PC-9 (cell line): ENCODE measurements at regions not wholly inside any gene's neighbourhood (a gene's known extent, or its start where the extent isn't known, plus 50 kb on each side); places are given as distances from the start of the nearest gene placed in this dataset.

Source experiments
- CTCF ChIP-seq: fragments of 200-600 bp; sonication (generic); conservative IDR thresholded peaks from 2 replicates; pipeline ENCODE4 v1.6.1; 2017; ENCODE audit warnings: mixed run types, antibody characterized with exemption, mild to moderate bottlenecking, moderate library complexity
- EZH2 ChIP-seq: fragments of 200-600 bp; sonication (generic); IDR thresholded peaks from 2 replicates; pipeline ENCODE4 v1.8.0; 2017; ENCODE audit warnings: antibody characterized with exemption, low read depth

DNA sequence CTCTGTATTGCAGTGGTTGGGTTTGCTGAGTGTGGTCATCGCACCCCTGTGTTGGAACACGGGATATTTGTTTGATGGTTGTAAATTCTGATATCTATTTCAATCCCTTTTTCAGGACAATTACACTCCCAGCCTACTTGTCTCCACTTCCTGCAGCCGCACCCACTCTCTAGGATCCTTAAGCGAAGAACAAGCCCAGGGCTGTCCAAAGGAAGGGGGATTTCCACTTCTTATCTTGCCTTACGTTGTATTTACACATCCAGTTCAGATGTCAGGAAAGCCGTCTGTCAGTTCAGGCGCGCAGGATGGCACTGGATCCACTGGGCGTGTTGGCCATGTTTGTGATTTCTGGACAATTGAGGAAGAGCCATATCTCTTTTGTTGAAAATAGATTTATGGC is 834.5 kb upstream of the SALL3 start:
- TF ChIP-seq CTCF (no peak), EZH2 (no peak)
